WERI-Rb-1 (cell line): ENCODE measurements at regions not wholly inside any gene's neighbourhood (a gene's known extent, or its start where the extent isn't known, plus 50 kb on each side); places are given as distances from the start of the nearest gene placed in this dataset.
A peak's percentile ranks its signal among the peaks of the same experiment; 100 is the strongest.
"Not testable (repeated sequence)": the region's sequence is repeated elsewhere in the genome, so short reads cannot be mapped to it uniquely, and the experiment has no call there.

Source experiments
- DNase-seq: peaks from one replicate; pipeline ENCODE4 v3.0.0-alpha.2; 2020
- H3K27ac ChIP-seq: fragments of 250-450 bp; sonication (Bioruptor Pico); 2 replicates; pipeline ENCODE4 v1.5.1; 2020; ENCODE audit warnings: mild to moderate bottlenecking, moderate library complexity
- H3K27me3 ChIP-seq: fragments of 250-450 bp; sonication (Bioruptor Pico); 2 replicates; pipeline ENCODE4 v1.5.1; 2021; ENCODE audit warnings: mild to moderate bottlenecking, low read depth, moderate library complexity; ENCODE audit not compliant: insufficient read depth, severe bottlenecking
- H3K36me3 ChIP-seq: fragments of 250-450 bp; sonication (Bioruptor Pico); 2 replicates; pipeline ENCODE4 v1.5.1; 2020; ENCODE audit warnings: mild to moderate bottlenecking, moderate library complexity
- H3K4me3 ChIP-seq: 2 replicates; pipeline ENCODE4 v1.5.1; 2011; ENCODE audit warnings: low read depth, mild to moderate bottlenecking, control low read depth, low read length
- H3K9me3 ChIP-seq: fragments of 250-450 bp; sonication (Bioruptor Pico); 2 replicates; pipeline ENCODE4 v1.5.1; 2021; ENCODE audit warnings: mild to moderate bottlenecking, moderate library complexity; ENCODE audit not compliant: severe bottlenecking
- CTCF ChIP-seq: IDR thresholded peaks from 2 replicates; pipeline ENCODE4 v1.5.1; 2011; ENCODE audit warnings: low read depth, mild to moderate bottlenecking, control low read depth, inconsistent platforms, low read length

- TF ChIP-seq CTCF = no peak
- Histone ChIP-seq H3K27ac (no peak overlapping the region), H3K36me3 (no peaks in the 10 kb centered on the region), H3K27me3 (no peaks in the 10 kb centered on the region), H3K4me3 (no peak overlapping the region), H3K9me3 (no peaks in the 10 kb centered on the region)
- no peak for DNase-seq
These were observed 333.9 kb upstream of the CNR1 start for GRCh38 chr6:88499845-88500699.

DNA sequence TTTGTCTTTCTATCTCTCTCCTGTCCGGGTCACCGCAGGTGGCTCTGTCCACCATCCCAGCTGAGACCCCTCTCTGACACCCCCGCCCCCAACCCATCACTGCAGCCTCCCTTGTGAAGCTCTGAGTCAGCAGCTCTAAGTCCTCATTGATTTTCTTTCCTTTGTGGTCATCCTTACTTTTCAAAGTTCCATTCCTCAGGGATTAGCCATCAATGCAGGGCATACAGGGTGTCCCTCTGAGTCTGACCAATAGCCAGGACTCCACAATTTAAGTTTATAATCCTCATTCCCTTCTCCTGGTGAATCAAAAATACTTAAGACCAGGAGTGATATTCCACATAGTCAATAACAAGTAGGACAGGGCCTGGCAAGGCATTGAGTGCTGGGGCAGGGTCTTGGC is 333.3 kb upstream of the CNR1 start:
- H3K36me3 ChIP-seq = no peaks in the 10 kb centered on the region
- no peak for DNase-seq
- H3K4me3 ChIP-seq = no peak overlapping the region
- H3K27me3 ChIP-seq = no peaks in the 10 kb centered on the region
- no peak for TF ChIP-seq CTCF
- no peaks in the 10 kb centered on the region for H3K9me3 ChIP-seq
- H3K27ac ChIP-seq = no peak overlapping the region

DNA sequence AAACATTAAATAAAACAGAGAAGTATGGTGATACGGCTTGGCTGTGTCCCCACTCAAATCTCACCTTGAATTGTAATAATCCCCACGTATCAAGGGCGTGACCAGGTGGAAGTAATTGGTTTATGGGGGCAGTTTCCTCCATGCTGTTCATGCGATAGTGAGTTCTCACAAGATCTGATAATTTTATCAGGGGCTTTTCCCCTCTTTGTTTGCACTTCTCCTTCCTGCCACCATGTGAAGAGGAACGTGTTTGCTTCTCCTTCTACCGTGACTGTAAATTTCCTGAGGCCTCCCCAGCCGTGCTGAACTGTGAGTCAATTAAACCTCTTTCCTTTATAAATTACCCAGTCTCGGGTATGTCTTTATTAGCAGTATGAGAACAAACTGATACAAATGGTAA is 331.3 kb upstream of the CNR1 start:
- H3K27me3 ChIP-seq, H3K4me3 ChIP-seq, H3K27ac ChIP-seq, H3K9me3 ChIP-seq, H3K36me3 ChIP-seq, DNase-seq: not testable (repeated sequence)

DNA sequence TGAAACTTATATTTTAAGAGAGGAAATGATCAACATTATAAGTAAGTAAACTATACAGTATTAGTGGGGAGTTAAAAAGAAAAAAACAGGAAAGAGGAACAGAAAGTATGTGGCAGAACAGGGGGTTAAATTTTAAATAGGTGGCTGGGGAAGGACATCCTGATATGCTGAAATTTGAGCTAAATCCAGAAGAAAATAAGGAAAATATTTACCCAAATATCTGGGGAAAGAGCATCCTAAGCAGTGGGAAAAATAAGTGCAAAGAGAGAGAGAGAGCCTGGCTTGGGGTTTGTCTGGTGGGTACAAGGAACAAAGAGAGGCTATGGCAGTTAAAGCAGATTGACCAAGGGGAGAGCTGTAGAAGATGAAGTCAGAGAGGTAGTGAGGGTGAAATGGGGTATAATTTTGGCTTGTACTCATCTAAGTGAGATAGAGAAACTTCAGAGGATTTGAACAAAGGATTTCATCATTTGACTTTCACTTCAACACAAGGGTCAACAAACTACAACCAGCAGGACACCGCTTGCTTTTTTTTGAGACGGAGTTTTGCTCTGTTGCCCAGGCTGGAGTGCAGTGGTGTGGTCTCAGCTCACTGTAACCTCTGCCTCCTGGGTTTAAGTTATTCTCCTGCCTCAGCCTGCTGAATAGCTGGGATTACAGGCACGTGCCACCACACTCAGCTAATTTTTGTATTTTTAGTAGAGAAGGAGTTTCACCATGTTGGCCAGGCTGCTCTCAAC is 328.4 kb upstream of the CNR1 start:
- H3K27me3 ChIP-seq = no peaks in the 10 kb centered on the region
- H3K4me3 ChIP-seq = no peak overlapping the region
- no peaks in the 10 kb centered on the region for H3K36me3 ChIP-seq
- no peaks in the 10 kb centered on the region for H3K9me3 ChIP-seq
- H3K27ac ChIP-seq = no peak overlapping the region
- no peak for TF ChIP-seq CTCF
- no peak for DNase-seq

DNA sequence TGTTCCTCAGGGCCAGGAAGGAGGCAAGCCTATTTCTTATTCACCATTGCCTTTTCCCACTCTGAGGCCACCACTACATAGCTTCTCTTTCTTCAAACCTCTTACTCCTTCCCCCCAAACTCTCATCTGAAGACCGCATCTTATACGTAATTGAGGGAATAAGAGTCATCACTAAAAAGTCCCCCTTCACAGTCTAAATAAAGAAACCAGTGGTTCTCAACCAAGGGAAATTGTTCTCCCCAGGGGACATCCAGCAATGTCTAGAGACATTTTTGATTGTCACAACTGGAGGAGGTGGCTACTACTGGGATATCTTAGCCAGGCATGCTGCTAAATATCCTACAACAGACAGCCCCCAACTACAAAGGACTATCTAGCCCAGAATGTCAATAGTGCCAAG is 327.6 kb upstream of the CNR1 start:
- H3K27me3 ChIP-seq = no peaks in the 10 kb centered on the region
- no peak for TF ChIP-seq CTCF
- DNase-seq = no peak
- H3K9me3 ChIP-seq = no peaks in the 10 kb centered on the region
- H3K36me3 ChIP-seq = no peaks in the 10 kb centered on the region
- H3K27ac ChIP-seq = no peak overlapping the region
- no peak overlapping the region for H3K4me3 ChIP-seq

GRCh38 chr6:88492824-88493223 is 326.7 kb upstream of the CNR1 start:
- H3K4me3 ChIP-seq = no peak overlapping the region
- no peaks in the 10 kb centered on the region for H3K36me3 ChIP-seq
- TF ChIP-seq CTCF = peak; percentile 45; the same call in 1 of the 2 replicates
- no peaks in the 10 kb centered on the region for H3K27me3 ChIP-seq
- no peaks in the 10 kb centered on the region for H3K9me3 ChIP-seq
- DNase-seq = peak; percentile 18
- H3K27ac ChIP-seq = no peak overlapping the region
